ENCODE measurements at regions not wholly inside any gene's neighbourhood (a gene's known extent, or its start where the extent isn't known, plus 50 kb on each side); places are given as distances from the start of the nearest gene placed in this dataset.

GRCh38 chr11:116442238-116442752 is 330.5 kb downstream of the BUD13 start:
- Histone ChIP-seq H3K4me1 (peaks cover 0 to 16% (median 7%) of the 10 kb centered on the region in 4 donors), H3K36me3 (no peaks in the 10 kb centered on the region), H3K27me3 (no peaks in the 10 kb centered on the region), H3K27ac (no peak overlapping the region), H3K4me3 (no peak overlapping the region), H3K9me3 (peaks cover 0 to 6% (median 0%) of the 10 kb centered on the region in 4 donors)
- intact Hi-C loops (cut with DNase I), result no loop called here
- no peak for DNase-seq
- TF ChIP-seq POLR2A (IDR thresholded peaks at IDR 0.05) (no peak), EP300 (IDR thresholded peaks at IDR 0.05) (no peak), POLR2AphosphoS5 (IDR thresholded peaks at IDR 0.05) (no peak), CTCF (IDR thresholded peaks at IDR 0.05) (no peak)

- no peak for DNase-seq
- Histone ChIP-seq H3K27me3 (no peaks in the 10 kb centered on the region), H3K4me3 (no peak overlapping the region), H3K4me1 (peaks cover 0 to 16% (median 7%) of the 10 kb centered on the region in 4 donors), H3K27ac (no peak overlapping the region), H3K36me3 (no peaks in the 10 kb centered on the region), H3K9me3 (peaks cover 0 to 6% (median 0%) of the 10 kb centered on the region in 4 donors)
- no peak for TF ChIP-seq CTCF (IDR thresholded peaks at IDR 0.05)
- no peak for TF ChIP-seq POLR2A (IDR thresholded peaks at IDR 0.05)
- TF ChIP-seq POLR2AphosphoS5 (IDR thresholded peaks at IDR 0.05), result peak in 1 of 4 donors; percentile 24
- TF ChIP-seq EP300 (IDR thresholded peaks at IDR 0.05), result no peak
- intact Hi-C loops (cut with DNase I), result no loop called here
Measured at GRCh38 chr11:116439361-116439677, 333.5 kb downstream of the BUD13 start.

- H3K4me1 ChIP-seq, result peaks cover 0 to 16% (median 7%) of the 10 kb centered on the region in 4 donors
- TF ChIP-seq CTCF (IDR thresholded peaks at IDR 0.05) (no peak), POLR2A (IDR thresholded peaks at IDR 0.05) (no peak), POLR2AphosphoS5 (IDR thresholded peaks at IDR 0.05) (no peak), EP300 (IDR thresholded peaks at IDR 0.05) (no peak)
- no peak for DNase-seq
- intact Hi-C loops (cut with DNase I), result no loop called here
- WGBS, 2 donors, result 82 to 87% methylated on average over 6 of the region's 6 CpGs
- H3K27me3 ChIP-seq, result no peaks in the 10 kb centered on the region
- no peak overlapping the region for H3K4me3 ChIP-seq
- peaks cover 0 to 6% (median 0%) of the 10 kb centered on the region in 4 donors for H3K9me3 ChIP-seq
- no peak overlapping the region for H3K27ac ChIP-seq
- no peaks in the 10 kb centered on the region for H3K36me3 ChIP-seq
Measured at GRCh38 chr11:116438651-116439360, 334.0 kb downstream of the BUD13 start.

- Histone ChIP-seq H3K36me3 (no peaks in the 10 kb centered on the region), H3K27me3 (no peaks in the 10 kb centered on the region), H3K27ac (no peak overlapping the region), H3K9me3 (peaks cover 0 to 2% (median 0%) of the 10 kb centered on the region in 4 donors), H3K4me3 (no peak overlapping the region), H3K4me1 (peaks cover 0 to 16% (median 7%) of the 10 kb centered on the region in 4 donors)
- intact Hi-C loops (cut with DNase I), result no loop called here
- TF ChIP-seq POLR2A (IDR thresholded peaks at IDR 0.05) (no peak), EP300 (IDR thresholded peaks at IDR 0.05) (no peak), CTCF (IDR thresholded peaks at IDR 0.05) (no peak), POLR2AphosphoS5 (IDR thresholded peaks at IDR 0.05) (no peak)
- WGBS, 2 donors, result 60 to 66% methylated on average over 2 of the region's 2 CpGs
- no peak for DNase-seq
Measured at GRCh38 chr11:116434986-116435385, 337.8 kb downstream of the BUD13 start.

- TF ChIP-seq POLR2A (IDR thresholded peaks at IDR 0.05), result no peak
- intact Hi-C loops (cut with DNase I), result no loop called here
Measured at GRCh38 chr11:116432301-116432700, 340.5 kb downstream of the BUD13 start.

More at GRCh38 chr11:116432301-116432700, 340.5 kb downstream of the BUD13 start:
- 88 to 93% methylated on average over 9 of the region's 9 CpGs for WGBS, 2 donors
- Histone ChIP-seq H3K27me3 (no peaks in the 10 kb centered on the region), H3K36me3 (no peaks in the 10 kb centered on the region), H3K9me3 (no peaks in the 10 kb centered on the region), H3K4me3 (no peak overlapping the region), H3K27ac (no peak overlapping the region), H3K4me1 (peaks cover 0 to 15% (median 11%) of the 10 kb centered on the region in 4 donors)
- DNase-seq, result no peak
